NOMO-1 treated with dmso at 0.1 percent for 144 hours (cell line): ENCODE measurements at regions not wholly inside any gene's neighbourhood (a gene's known extent, or its start where the extent isn't known, plus 50 kb on each side); places are given as distances from the start of the nearest gene placed in this dataset.

ENCODE experiments used
- DNase-seq: peaks from one replicate; lab custom pipeline; 2025; ENCODE audit not compliant: unreplicated experiment; lab: John Stamatoyannopoulos, UW

DNA sequence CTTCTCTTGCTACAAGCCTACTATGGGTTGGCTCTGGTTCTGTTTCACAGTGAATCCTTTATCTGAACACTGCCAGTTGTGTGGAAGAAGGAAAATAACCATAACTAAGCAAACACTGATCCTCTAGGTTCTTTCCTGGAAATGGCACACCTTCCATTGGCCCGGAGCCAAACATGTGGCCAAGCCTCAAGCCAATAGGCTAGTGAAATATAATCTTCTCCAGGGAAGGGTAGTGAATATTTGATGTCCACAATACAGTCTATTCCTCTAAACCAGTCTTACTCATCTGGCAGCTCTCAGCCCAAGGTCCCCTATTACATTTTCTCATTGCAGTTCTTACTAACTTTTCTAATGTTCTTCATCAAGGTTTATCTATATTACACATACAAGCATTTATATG, 921.3 kb downstream of the TUSC7 start:
- DNase-seq, result no peak

DNA sequence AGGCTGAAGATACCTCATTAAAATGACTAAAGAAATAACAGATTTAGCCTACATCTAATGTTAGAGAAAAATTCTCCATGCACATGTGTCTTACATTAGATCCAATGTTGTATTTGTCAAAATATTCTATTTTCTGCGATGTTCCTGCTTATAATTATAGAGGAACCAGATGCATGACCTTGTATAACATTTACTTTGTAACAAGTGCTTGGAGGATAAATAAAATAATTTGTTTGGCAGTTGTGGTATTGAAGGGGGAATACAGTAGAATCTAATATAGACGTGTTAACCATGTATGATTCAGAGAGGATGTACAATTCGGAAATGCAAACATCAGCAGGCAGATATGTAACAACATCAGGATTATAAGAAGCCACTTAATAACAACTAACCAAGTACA, 922.2 kb downstream of the TUSC7 start:
- DNase-seq, result no peak

DNA sequence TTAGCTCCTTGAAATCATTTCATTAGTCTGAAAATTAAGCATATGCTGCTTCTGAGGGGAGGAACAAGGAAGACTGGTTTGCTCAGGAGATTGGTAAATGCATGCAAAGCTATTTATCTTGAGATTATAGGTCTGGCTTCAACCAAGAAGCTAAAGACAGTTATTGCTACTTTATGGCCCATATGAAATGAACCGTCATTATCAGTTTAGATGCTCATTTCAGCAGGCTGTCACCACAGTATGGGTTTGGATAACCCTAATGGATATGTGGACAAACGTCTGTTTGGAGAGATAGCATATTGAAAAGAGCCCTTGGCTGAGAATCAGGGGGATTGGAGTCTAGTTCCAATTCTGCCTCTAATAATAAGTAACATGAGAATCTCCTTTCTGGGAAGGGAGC, 922.6 kb downstream of the TUSC7 start:
- DNase-seq, result no peak

GRCh38 chr3:117633207-117633606, 923.6 kb downstream of the TUSC7 start:
- DNase-seq, result no peak

- no peak for DNase-seq
Observed at GRCh38 chr3:117637666-117638065, 928.1 kb downstream of the TUSC7 start.

DNA sequence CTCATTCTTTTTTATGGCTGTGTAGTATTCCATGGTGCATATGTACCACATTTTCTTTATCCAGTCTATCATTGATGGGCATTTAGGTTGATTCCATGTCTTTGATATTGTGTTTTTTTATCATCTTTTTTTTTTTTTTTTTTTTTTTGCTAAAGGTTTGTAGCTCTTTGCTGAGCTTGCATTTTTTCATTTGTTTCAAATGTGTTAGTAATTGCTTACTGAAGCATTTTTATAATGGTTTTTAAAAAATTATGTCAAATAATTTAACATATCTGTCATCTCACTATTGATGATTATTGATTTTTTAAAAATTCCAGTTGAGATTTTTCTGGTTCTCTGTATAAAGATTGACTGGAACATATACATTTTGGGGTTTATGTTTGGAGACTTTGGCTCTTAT, 934.6 kb downstream of the TUSC7 start:
- DNase-seq, result no peak

- no peak for DNase-seq
Observed at GRCh38 chr3:117645561-117646242, 936.1 kb downstream of the TUSC7 start.

DNA sequence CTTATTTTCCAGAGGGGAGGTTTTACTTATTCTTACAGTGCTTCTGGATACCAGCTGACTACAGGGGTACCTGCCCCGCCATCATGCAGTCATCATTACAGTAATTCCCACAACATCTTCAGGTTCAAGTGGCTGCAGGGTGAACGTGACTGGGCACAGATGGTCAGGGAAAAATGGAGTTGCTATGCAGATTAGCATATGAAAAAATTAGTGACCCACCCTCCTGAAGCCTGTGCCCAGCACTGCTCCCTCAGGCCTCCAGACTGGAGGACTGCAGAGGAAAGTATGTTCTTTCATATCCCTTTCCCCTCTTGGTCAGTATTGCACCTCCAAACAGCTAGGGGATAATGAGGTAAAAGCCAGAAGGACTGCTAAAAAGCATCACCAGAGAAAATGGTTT, 937.9 kb downstream of the TUSC7 start:
- DNase-seq, result no peak

- no peak for DNase-seq
Observed at GRCh38 chr3:117651246-117651645, 941.7 kb downstream of the TUSC7 start.

- DNase-seq, result no peak
Observed at GRCh38 chr3:117656391-117656790, 946.8 kb downstream of the TUSC7 start.

- DNase-seq, result no peak
Observed at GRCh38 chr3:117657278-117657677, 947.7 kb downstream of the TUSC7 start.

GRCh38 chr3:117660941-117661817, 951.6 kb downstream of the TUSC7 start:
- DNase-seq, result no peak

GRCh38 chr3:117661818-117662095, 952.2 kb downstream of the TUSC7 start:
- DNase-seq, result no peak

GRCh38 chr3:117665296-117665695, 955.7 kb downstream of the TUSC7 start:
- DNase-seq, result no peak

DNA sequence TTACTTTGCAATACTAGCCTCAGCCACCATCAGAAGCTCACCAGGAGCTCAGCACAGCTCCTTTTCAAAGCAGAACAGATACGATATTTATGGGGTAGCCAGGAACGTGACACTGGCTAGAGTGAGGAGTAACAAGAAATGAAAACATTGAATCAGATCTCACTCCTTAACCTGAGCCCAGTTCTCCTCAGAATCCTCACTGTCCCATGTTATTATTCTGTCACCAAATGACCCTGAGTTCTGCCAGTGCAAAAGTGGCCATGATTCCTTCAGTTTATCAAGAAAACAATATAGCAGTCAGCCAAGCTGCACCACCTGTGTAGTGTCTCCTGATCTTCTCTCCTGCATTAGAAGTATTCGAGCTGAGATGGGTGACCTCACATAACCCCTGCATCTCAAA, 956.7 kb downstream of the TUSC7 start:
- no peak for DNase-seq

GRCh38 chr3:117666812-117667211, 957.2 kb downstream of the TUSC7 start:
- no peak for DNase-seq

- no peak for DNase-seq
Observed at GRCh38 chr3:117669774-117670173, 960.2 kb downstream of the TUSC7 start.

DNA sequence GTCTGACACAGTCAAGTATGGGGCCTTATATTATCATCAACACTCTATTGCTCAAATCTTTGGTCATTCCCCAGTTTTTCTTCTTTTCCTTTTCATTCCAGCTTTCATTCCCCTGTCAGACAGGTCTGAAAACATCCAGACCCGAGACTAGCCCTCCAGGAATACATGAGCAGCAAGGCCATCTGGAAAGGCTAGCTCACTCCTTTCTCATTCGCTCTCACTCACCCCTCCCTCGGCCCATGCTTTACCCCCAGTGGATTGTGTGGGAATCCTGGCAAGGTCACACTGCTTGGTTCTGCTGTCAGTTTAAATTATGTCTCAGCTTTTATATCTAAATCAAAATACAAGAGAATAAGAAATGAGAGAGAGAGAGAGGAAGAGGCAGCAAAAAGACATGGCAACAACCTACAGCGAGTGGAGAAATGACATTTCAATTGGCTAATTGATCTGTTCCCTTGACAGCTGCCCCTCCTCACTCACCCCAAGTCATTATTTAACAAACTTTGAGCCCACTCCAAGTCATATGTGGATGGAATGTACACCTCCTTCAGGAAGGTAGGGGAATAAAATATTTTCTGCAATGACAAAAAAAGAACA, 962.2 kb downstream of the TUSC7 start:
- no peak for DNase-seq

- no peak for DNase-seq
Observed at GRCh38 chr3:117674321-117674720, 964.7 kb downstream of the TUSC7 start.

GRCh38 chr3:117681619-117682018, 972.0 kb downstream of the TUSC7 start:
- no peak for DNase-seq

- DNase-seq, result no peak
Observed at GRCh38 chr3:117687096-117687495, 977.5 kb downstream of the TUSC7 start.

DNA sequence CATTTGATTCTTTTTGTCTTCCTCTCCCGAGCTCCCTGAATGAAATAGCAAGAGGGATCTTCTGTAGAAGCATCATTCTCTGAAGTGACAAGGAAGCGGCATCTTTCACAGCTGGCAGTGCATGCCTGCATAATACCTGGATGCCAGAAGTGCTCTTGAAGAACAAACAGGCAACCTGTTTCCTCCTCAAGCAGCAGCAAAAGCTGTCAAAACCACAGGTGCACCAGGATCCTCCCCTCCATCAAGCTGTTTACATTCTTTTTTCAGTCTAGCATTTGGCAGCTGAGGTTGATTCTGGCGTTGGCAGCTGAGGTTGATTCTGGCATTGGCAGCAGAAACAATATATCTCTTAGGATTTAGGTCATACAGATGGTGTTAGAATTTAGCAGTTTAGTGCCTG, 979.0 kb downstream of the TUSC7 start:
- DNase-seq, result no peak
